Medulla oblongata (tissue), 1 donor: ENCODE measurements at regions not wholly inside any gene's neighbourhood (a gene's known extent, or its start where the extent isn't known, plus 50 kb on each side); places are given as distances from the start of the nearest gene placed in this dataset.
"Not testable (repeated sequence)": the region's sequence is repeated elsewhere in the genome, so short reads cannot be mapped to it uniquely, and the experiment has no call there.

Experiments
- DNase-seq: peaks from one replicate; pipeline ENCODE4 v3.0.0-alpha.2; 2015; ENCODE audit errors: extremely low spot score

DNA sequence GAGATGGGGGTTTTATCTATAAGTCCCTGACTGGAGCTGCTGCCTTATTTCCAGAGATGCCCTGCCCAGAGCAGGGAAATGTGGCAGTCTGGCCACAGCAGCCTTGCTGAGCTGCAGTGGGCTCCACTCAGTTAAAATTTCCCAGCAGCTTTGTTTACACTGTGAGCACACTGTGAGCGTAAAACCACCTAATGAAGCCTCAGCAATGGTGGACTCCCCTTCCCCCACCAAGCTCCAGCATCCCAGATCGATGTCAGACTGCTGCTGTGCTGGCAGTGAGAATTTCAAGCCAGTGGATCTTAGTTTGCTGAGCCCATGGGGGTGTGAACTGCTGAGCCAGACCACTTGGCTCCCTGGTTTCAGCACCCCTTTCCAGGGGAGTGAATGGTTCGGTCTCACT is 208.7 kb upstream of the RAI14 start:
- DNase-seq: no peak

DNA sequence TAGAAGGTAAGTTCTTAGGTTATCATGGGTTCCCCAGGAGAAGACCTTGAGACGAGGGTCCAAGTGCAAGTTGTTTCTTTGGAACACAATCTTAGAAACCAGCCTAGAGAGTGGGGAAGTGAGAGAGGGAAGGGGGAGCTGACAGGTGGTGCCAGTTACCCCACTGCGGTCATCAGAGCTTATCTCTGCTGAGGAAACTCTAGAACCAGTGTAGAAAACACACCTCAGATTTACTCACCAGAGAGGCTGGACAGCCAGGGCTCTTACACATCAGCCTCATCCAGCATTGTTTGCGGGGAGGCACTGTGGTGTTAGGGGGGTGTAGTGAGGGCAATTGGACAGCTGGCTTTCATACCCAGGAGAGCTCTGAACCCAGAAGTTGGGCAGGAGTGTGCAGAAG is 206.5 kb upstream of the RAI14 start:
- DNase-seq: no peak

DNA sequence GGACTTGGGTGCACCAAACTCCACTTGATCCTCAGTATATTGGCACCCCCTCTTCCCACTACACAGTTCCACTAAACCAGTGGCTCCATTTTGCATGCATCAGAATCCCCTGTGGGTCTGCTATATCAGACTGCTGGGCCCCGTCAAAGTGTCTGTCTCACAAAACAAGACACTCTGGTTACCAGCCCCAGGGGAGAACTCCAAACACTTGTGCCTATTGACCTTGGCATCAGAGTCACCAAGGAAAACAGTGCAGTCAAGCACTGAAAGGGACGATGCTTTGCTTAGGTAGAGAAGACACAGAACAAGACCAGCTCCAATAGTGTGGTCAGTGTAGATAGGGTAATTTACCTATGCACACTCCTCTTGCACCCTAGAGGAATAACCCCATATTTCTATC is 205.8 kb upstream of the RAI14 start:
- no peak for DNase-seq

DNA sequence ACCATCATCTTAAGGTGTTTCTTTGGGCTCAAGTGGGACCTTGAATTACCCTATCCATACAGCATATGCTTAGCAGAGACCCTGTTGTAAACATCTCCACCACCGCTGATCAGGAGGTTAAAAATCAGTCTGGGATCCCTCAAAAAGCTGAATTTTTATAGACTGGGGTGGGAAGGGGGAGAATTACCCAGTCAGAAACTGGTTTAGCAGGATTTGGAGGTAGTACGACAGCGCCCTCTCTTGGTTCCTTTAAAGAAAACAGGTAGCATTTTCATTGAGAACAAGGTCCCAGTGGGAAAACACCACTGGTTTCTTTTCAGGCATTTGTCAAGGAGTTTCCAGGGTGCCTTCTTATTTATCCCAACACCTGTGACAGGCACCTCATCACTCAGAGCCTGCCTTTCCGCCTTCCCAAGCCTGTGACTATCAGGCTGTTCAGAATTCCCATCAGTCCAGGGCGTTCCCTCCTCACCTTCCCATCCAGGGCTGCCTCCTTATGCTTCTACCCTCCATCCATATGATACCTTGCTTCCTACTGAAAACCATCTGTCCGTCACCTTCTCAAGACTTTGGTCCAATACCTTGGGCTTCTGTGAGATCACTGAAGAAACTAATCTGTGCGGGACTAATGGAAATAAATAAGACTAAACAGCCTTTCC is 203.8 kb upstream of the RAI14 start:
- DNase-seq: no peak

DNA sequence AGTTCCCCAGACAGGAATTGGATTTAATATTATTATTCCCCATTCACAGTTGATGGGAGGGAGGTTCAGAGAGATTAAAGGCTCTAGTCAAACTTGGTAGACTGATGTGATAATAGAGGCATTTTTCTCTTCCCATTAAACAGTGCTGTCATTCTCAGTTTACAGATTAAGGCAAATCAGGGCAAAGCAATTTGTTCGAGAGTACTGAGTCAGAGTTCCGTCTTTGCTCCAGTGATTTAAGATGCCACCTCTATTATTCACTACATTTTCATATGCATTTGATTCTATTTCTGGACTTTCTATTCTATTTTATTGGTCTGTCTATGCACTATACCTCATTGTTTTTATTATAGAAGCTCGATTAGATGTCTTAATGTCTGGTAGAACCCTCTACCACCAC is 201.0 kb upstream of the RAI14 start:
- DNase-seq: no peak

DNA sequence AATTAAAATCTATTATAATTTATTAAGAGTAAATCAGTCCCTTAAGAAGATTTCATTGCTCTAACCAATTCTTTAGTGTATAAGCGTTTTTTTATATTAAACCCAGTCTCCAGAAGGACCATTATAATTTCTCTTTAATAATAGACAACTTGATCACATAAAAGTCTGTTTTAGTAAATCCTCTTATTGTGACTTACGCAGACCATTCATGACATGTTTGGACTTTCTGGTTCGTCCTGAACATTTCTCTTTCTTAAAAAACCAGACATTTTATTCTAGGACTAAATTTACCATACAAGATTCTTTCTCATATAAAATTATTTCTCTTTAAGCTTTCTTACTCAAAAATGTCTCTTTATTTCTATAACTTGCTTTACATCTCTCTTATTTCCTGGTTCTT is 196.2 kb upstream of the RAI14 start:
- no peak for DNase-seq

DNA sequence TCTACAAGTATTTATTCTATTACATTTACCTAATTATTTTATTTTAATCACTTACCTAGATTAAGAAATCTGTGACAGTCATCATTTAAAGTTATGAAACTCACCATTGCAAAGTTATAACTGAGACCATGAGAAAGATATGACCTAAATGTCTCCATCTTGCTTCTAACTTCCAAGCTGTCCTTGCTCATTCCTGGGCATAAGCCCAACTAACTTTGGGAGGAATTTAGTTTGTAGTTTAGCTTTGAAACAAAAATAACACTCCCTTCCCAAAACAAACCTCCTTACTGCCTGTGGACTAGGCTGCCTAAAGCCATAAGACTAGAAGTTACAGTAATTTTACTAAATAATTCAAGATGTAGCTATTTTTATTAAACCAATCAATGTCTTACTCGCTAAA is 195.6 kb upstream of the RAI14 start:
- DNase-seq: no peak

DNA sequence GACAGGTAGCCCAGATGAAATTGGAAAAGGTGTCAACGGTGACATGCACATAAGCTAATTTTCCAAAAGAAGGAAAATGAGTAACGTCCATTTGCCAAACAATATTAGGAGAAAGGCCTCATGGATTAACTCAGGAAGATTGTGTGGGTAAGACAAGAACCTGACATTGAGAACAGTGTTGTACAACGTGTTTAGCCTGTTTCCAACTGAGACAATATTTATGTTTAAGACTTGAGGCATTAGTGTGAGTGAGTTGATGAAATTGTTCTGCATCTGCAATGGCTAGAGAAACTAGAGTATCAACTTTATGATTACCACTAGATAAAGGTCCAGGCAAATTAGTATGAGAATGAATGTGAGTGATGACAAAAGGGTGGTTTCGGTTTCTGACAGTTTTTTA is 191.3 kb upstream of the RAI14 start:
- no peak for DNase-seq

DNA sequence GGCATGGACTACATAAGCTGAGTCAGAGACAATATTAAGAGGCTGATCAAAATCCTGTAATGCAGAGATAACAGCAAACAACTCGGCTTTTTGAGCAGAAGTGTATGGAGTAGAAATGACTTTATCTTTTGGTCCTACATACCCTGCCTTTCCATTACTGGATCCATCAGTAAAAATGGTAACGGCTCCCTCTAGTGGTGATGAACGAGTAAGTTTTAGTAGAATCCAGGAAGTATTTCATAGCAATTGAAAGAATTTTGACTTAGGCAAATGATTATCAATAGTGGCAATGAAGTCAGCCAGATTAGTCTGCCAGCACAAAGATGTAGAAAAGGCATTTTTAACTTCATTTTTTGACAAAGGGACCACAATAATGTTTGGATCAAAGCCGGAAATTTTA is 190.8 kb upstream of the RAI14 start:
- peak; percentile 79 for DNase-seq

DNA sequence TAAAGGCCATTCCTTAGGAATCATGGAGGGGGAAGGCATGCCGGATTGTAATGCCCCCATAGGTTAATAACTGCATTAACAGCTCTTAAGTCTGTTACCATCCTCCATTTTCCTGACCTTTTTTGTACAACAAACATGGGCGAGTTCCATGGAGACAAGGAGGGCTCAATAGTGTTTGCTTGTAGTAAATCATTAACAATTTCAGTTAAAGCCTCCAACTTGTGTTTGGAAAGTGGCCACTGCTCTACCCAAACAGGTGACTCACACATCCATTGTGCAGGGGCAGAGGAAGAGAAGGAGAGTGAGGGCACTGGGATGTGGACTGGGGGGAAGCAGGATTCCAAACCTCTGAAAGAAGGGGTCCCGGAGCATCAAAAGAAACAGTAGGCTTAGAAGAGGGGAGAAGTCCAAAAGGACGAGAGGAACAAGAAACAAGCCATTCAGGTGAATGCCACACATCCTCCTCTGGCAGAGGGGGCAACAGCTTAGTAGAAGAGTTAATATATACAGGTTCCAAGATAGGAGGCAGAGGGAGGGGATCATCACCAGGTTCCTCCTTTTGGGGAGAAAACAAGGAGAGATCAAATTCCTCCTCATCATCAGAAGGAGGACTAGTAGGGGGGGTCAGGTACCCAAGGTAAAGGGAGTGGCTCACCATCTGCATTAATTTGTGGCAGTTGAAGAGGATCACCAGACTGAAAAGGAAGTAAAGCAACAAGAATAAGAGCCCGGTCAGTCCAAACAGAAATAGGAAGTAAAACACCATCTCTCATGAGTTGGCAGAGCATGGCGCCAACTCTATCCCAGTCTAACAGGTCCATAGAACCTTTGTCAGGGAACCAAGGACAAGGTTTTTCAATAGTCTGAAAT is 189.4 kb upstream of the RAI14 start:
- not testable (repeated sequence) for DNase-seq

DNA sequence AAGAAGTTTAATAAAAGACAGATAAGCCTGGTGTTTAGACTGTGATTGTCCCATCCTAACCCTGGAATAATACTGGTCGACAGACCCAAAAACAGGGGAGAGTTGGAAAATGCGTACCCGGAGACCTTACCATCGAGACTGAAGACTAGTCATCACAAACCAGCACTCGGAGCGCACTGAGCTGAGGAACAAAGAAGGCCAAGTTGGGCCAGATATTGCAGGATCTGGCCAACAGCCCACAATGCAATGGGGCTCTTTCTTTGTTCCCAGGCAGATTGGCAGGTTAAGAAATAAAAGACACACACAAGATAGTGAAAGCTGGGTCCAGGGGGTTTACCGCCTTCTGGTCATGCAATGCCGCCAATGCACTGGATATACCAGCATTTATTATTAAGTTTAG is 188.7 kb upstream of the RAI14 start:
- no peak for DNase-seq

DNA sequence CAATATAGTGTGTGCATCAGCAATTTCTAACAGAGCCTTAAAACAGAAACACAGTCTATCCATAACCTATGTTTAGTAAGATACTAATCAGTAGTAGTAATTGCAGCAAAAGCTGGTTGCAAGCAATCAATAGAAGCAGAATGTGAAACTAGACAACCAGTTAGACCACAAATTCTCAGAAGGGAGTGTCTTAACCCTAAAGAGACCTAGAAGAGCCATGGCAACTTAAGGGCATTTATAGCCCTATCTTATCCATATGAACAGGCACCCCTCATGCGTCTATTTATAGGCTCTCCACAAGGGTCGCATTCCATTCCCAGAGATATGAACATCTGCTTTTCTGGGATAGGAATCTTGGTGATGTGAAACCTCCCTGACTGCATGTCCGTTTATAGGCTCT is 188.1 kb upstream of the RAI14 start:
- not testable (repeated sequence) for DNase-seq

DNA sequence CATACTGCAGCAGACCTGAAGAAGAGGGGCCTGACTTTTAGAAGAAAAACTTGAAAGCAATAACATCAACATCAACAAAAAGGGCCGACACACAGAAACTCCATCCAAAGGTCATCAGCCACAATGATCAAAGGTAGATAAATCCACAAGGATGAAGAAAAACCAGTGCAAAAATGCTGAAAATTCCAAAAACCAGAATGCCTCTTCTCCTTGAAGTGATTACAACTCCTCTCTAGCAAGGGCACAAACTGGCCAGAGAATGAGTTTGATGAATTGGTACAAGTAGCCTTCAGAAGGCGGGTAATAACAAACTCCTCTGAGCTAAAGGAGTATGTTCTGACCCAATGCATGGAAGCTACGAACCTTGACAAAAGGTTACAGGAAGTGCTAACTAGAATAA is 186.2 kb upstream of the RAI14 start:
- no peak for DNase-seq

DNA sequence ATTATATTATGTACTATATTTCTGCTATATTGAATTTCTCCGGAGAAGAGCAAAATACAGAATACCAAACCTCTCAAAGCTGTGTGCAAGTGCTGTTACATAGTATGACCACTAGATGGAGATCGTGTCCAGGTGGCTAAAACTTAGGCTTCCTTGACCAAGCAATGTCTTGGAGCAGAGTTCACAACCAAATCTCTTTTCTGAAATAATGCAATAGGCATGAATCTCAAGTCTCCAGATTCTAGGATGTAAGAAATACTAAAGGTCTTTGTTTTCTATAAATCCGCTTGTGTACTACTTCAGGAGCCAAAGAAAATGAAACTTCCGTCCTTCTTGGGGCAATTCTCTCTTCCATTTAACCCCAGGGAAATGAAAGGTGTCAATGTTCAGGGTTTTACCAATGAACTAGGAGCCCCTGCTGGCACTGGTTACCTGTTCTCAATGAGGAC is 181.5 kb upstream of the RAI14 start:
- peak; percentile 88 for DNase-seq

DNA sequence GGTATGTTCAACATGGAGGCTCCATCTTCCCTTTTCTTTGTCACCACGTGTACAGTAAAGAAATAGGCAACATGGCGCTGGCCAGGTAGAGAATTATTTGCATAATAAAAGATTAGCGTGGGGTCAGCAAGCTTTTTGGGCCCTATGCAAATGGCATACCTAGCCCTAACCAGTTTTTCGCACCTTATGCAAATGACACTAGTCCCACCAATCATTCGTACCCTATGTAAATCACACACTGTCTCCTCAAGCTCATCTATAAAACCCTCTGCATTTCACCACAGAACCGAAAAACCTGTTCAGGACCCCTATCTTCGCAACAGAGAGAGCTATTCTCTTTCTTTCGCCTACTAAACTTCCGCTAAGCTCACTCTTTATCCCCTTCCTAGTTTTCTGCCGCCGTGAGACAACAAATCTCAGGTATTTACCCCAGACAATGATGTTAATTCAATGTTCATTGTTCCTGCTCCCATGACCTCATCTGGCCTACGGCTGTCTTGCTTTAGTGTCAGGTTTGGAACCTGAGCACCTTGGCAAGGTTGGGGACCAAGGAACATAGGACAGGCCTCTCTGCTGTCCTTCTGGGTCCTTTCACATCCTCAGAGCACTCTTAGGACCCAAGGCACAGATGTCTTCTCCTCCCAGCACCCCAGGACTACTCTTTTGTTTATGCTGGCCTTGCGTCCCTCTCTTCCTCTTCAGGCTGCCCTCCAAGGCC is 180.7 kb upstream of the RAI14 start:
- no peak for DNase-seq

DNA sequence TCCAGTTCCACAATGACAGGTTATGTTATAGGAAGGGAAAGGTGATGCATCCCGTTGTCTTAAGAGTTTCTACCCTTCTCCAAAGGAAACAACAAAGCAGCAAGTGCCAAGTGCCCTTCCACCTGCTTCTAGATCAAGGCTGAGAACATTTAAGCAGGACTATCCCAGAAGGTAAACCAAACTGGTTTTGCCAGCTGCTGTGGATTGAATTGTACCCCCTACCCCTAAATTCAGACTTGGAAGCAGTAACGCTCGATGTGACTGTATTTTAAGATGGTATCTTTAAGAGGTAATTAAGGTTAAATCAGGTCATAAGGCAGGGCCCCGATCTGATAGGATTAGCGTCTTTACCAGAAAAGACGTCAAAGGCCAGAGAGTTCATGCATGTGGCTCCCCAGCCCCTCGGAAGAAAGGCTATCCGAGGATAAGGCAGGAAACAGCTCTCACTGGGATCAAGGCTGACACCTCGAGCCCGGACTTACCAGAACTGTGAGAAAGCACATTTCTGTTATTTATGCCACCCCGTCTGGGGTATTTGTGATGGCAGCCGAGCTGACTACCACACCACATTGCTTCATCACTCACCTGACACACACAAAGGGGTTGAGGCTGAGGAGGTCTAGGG is 179.1 kb upstream of the RAI14 start:
- DNase-seq: no peak

DNA sequence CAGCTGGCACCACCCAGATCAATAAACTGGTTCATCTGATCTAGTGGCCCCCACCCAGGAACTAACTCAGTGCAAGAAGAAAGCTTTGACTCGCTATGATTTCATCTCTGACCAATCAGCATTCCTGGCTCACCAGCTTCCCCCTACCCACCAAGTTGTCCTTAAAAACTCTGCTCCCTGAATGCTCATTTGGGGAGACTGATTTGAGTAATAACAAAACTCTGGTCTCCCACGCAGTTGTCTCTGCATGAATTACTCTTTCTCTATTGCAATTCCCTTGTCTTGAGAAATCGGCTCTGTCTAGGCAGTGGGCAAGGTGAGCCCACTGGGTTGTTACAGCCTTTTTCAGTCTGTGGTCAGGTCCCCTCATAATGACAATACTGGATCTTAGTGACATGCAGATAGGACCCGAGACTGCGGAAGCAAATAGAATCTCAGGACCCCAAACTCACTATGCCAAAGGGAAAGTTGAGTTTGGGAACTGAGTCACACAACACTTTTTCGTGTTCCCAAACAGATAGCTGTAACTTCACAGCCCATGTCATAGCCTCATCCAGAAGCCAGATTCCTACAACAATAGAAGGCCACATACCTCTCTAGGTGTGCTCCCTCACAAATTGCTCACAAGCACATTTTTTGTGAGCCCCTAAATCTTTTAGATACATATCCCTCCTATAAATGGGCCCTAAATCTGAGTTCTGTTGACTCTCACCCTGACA is 175.2 kb upstream of the RAI14 start:
- DNase-seq: no peak

DNA sequence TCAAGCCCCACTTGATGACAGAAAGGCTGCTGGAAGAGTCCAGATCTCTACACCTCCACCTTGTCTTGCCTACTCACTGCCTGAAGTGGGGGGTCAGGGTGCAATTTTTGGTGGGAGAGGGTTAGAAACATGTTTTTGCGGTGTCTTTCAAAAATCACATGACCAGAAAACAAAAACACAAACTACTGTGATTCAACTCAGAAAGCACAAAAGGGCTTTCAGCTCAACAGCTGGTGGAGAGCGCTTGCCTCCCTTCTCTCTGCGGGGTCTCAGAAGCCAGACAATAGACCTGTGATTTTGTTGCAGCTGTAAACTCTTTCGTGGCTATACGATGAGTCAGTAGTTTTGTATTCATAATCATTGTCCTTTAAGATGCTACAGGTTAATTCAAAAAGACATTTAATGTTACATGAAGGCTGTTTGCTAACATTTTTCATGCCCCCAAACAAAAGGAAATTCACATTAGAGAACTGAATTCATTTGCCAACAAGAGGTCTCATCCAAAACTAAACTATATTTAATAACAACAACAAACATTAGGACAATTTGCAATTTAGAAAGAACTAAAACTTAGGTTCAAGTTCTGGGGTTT is 172.6 kb upstream of the RAI14 start:
- DNase-seq: peak; percentile 80

DNA sequence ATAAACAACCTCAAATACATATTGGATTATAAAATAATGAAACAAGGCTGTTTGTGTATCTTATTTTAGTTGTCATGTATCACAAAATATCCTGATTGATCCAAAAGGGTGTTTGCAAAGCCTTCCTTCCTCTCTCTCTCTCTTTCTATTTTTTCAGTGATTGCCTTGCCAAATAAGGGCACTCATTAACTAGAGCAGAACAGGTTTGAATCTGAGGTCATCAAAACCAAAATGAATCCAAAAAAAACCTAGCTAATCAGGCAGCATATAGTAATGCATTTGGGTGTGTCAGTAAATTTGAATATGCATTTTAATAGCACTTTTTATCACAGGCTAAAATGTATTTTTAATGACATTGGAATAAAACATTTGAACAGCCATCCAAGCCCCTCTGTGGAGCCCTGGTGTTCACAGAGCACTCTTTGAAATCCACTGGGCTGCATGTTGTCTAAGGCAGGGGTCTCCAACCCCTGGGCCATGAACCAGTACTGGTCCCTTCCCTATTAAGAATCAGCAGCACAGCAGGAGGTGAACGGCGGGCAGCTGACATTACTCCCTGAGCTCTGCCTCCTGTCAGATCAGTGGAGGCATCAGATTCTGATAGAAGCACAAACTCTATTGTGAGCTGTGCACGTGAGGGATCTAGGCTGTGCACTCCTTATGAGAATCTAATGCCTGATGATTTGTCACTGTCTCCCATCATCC is 171.8 kb upstream of the RAI14 start:
- DNase-seq: no peak

DNA sequence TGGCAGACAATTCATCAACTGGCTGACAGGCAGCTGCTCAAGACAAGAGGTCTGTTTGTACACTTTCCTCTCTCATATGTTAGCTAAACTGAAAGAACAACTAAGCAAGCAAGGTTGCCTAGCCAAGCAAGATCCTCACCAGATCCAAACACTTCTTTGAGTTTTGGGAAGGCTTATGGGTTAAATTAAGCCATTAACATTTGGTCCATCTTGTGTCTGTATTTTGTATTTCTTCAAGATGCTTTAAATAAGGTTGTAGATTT is 170.4 kb upstream of the RAI14 start:
- DNase-seq: no peak
